SK-N-MC (cell line): ENCODE measurements at regions not wholly inside any gene's neighbourhood (a gene's known extent, or its start where the extent isn't known, plus 50 kb on each side); places are given as distances from the start of the nearest gene placed in this dataset.

ENCODE experiments used
- EZH2 ChIP-seq: fragments of 200-600 bp; sonication (generic); IDR thresholded peaks from one replicate; pipeline ENCODE4 v1.6.1; 2017; ENCODE audit warnings: antibody characterized with exemption
- POLR2AphosphoS5 ChIP-seq: IDR thresholded peaks from 2 replicates; pipeline ENCODE4 v1.6.1; 2012; ENCODE audit warnings: mild to moderate bottlenecking, low read depth, low read length, borderline replicate concordance

- no peak for TF ChIP-seq POLR2AphosphoS5
- no peak for TF ChIP-seq EZH2
These were observed 336.1 kb downstream of the GBE1 start for GRCh38 chr3:81425198-81425868.
